SK-N-SH treated with all-trans-retinoic acid at 6 μM for 48 hours (cell line): ENCODE measurements at regions not wholly inside any gene's neighbourhood (a gene's known extent, or its start where the extent isn't known, plus 50 kb on each side); places are given as distances from the start of the nearest gene placed in this dataset.

Experiments used
- ARNTL ChIP-seq: fragments of 450-650 bp; formaldehyde crosslinking; IDR thresholded peaks from 2 replicates; pipeline ENCODE4 v1.5.0; 2020; ENCODE audit warnings: low read depth, mild to moderate bottlenecking, moderate library complexity, borderline replicate concordance
- GLIS3 ChIP-seq: fragments of 250-450 bp; sonication (Bioruptor Pico); IDR thresholded peaks from 2 replicates; pipeline ENCODE4 v1.5.0; 2020; ENCODE audit warnings: mild to moderate bottlenecking, moderate library complexity
- ISL1 ChIP-seq: fragments of 250-450 bp; sonication (Bioruptor Pico); IDR thresholded peaks from 2 replicates; pipeline ENCODE4 v2.1.2; 2022; ENCODE audit warnings: mild to moderate bottlenecking, moderate library complexity
- PPARA ChIP-seq: fragments of 250-450 bp; sonication (Bioruptor Pico); IDR thresholded peaks from 2 replicates; pipeline ENCODE4 v1.5.0; 2020; ENCODE audit warnings: mild to moderate bottlenecking, borderline replicate concordance
- RARB ChIP-seq: fragments of 250-450 bp; sonication (Bioruptor Pico); IDR thresholded peaks from 2 replicates; pipeline ENCODE4 v1.8.0; 2021; ENCODE audit warnings: mild to moderate bottlenecking, moderate library complexity
- TOX ChIP-seq: fragments of 250-450 bp; sonication (Bioruptor Pico); IDR thresholded peaks from 2 replicates; pipeline ENCODE4 v1.8.0; 2021; ENCODE audit warnings: mild to moderate bottlenecking, moderate library complexity, borderline replicate concordance
- ZNF565 ChIP-seq: fragments of 450-650 bp; formaldehyde crosslinking; conservative IDR thresholded peaks from 2 replicates; pipeline ENCODE4 v1.5.0; 2020; ENCODE audit warnings: low read depth, mild to moderate bottlenecking, moderate library complexity
- TF ChIP-seq, protein P1 (sequence below): fragments of 250-450 bp; sonication (Bioruptor Pico); IDR thresholded peaks from 2 replicates; pipeline ENCODE4 v1.5.0; 2020; ENCODE audit warnings: mild to moderate bottlenecking, moderate library complexity
- TF ChIP-seq, protein P2 (sequence below): fragments of 250-450 bp; sonication (Bioruptor Pico); IDR thresholded peaks from 2 replicates; pipeline ENCODE4 v1.5.1; 2020; ENCODE audit warnings: low read depth, mild to moderate bottlenecking, moderate library complexity

DNA sequence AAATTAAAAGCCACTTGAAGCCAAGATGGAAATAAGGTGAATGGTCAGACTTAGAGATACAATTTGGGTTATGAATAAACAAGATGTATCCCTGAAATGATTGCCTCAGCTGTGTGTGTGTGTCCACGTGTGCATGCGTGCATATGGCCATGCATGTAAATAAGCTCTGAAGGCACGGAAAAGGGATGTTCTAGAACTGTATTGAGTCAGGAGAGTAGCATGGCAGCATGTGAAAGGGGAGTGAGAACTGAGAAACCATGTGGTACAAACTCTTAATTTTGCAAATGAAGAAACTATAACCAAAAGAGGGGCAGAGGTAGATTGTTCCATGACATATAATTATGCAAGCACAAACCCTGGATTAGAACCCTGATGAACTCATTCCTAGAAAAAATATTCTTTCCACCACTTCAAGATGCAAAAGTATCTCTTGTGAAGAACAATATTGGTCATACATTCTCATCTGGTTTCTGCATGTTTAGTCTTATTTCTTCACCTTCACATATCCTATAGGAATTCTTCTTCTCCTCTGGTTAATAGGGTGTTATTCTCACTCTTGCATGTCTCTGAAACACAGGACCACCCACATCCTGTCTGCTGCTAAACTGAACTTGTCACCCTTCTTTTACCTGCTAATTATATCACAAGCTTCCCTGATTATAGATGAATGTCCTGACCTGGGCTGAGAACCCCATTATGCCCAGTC, 455.8 kb downstream of the SETBP1 start:
- no peak for TF ChIP-seq PPARA (CRISPR knock-in tag)
- TF ChIP-seq, protein P1, sequence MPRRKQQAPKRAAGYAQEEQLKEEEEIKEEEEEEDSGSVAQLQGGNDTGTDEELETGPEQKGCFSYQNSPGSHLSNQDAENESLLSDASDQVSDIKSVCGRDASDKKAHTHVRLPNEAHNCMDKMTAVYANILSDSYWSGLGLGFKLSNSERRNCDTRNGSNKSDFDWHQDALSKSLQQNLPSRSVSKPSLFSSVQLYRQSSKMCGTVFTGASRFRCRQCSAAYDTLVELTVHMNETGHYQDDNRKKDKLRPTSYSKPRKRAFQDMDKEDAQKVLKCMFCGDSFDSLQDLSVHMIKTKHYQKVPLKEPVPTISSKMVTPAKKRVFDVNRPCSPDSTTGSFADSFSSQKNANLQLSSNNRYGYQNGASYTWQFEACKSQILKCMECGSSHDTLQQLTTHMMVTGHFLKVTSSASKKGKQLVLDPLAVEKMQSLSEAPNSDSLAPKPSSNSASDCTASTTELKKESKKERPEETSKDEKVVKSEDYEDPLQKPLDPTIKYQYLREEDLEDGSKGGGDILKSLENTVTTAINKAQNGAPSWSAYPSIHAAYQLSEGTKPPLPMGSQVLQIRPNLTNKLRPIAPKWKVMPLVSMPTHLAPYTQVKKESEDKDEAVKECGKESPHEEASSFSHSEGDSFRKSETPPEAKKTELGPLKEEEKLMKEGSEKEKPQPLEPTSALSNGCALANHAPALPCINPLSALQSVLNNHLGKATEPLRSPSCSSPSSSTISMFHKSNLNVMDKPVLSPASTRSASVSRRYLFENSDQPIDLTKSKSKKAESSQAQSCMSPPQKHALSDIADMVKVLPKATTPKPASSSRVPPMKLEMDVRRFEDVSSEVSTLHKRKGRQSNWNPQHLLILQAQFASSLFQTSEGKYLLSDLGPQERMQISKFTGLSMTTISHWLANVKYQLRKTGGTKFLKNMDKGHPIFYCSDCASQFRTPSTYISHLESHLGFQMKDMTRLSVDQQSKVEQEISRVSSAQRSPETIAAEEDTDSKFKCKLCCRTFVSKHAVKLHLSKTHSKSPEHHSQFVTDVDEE (CRISPR knock-in tag) = no peak
- no peak for TF ChIP-seq ZNF565 (CRISPR knock-in tag)
- TF ChIP-seq TOX (CRISPR knock-in tag) = no peak
- TF ChIP-seq ISL1 (CRISPR knock-in tag) = no peak
- TF ChIP-seq, protein P2, sequence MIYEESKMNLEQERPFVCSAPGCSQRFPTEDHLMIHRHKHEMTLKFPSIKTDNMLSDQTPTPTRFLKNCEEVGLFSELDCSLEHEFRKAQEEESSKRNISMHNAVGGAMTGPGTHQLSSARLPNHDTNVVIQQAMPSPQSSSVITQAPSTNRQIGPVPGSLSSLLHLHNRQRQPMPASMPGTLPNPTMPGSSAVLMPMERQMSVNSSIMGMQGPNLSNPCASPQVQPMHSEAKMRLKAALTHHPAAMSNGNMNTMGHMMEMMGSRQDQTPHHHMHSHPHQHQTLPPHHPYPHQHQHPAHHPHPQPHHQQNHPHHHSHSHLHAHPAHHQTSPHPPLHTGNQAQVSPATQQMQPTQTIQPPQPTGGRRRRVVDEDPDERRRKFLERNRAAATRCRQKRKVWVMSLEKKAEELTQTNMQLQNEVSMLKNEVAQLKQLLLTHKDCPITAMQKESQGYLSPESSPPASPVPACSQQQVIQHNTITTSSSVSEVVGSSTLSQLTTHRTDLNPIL (CRISPR knock-in tag) = no peak
- no peak for TF ChIP-seq GLIS3 (CRISPR knock-in tag)
- no peak for TF ChIP-seq ARNTL (CRISPR knock-in tag)
- TF ChIP-seq RARB (CRISPR knock-in tag) = no peak
